ENCODE measurements at regions not wholly inside any gene's neighbourhood (a gene's known extent, or its start where the extent isn't known, plus 50 kb on each side); places are given as distances from the start of the nearest gene placed in this dataset.

DNA sequence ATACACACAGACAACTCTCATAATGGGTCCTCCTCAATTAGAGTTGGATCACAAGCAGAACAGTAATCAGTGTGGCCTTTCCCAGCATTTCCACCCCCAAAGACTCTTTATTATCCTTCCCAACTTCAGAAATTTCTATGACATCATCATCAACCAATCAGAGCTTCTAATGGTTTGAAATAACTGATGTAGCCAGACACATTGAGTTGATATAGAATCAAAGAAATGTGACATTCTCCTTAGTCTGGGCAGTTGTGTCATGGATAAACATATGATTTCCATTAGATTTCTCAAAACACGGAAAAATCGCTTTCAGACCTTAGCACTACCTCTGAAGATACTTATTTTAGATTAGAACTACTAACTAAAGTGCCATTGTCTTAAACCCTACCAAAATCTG, 75.7 kb upstream of the NFIB start:
- DNase-seq, result no peak

DNA sequence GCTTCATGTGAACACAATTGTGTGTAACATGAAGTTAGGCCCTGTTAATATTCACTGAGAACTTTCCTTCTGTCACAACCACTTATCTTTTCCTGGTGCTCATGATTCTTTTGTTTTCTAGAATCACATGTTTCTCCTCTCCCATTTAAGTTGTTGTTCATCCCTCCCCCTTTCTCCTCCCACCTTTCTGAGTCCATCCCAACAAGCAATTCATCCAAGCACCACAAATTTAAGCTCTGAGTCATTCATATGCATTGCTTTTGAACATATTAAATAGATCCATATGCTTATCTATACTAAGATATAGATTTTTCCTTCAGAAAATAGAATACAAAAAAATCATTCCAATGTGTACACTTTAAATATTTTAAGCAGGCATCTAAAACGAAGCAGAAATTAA, 75.2 kb upstream of the NFIB start:
- no peak for DNase-seq

DNA sequence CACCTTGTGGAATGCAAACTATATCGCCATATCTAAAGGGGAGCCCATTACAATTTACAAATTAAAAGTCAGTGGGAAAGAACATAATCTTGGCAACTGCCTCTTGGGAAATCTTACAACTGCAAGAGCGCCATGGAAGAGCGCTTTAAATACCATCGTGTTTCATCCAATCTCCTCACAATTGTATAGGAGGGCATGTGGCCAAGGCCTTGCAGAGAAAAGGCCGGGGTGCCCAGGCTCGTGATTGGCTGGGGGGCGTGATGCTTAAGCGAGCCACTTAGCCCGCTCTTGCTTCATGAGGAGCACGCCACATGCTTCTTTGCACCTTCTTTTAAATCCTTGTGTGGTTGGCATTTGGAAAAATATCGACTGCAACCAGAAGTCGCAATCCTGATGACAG, 69.8 kb upstream of the NFIB start:
- no peak for DNase-seq

DNA sequence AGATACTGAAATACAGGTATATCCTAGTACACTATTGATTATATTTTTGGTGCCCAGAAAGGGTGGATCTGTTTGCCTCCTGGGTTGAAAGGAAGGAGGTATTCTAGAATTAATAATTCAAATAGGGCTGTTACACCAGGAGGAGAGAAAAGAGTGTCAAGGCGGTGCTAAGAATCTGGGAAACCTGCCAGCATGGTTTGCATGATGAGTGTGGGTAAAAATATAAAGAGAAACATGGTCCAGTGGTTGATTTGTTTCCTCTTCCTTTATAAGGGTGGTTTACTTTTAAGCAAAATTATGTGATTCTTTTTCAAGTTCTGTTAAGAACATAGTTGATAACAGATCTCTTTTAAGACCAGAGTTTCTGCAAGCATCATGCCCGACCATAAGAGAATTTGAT, 69.4 kb upstream of the NFIB start:
- no peak for DNase-seq

DNA sequence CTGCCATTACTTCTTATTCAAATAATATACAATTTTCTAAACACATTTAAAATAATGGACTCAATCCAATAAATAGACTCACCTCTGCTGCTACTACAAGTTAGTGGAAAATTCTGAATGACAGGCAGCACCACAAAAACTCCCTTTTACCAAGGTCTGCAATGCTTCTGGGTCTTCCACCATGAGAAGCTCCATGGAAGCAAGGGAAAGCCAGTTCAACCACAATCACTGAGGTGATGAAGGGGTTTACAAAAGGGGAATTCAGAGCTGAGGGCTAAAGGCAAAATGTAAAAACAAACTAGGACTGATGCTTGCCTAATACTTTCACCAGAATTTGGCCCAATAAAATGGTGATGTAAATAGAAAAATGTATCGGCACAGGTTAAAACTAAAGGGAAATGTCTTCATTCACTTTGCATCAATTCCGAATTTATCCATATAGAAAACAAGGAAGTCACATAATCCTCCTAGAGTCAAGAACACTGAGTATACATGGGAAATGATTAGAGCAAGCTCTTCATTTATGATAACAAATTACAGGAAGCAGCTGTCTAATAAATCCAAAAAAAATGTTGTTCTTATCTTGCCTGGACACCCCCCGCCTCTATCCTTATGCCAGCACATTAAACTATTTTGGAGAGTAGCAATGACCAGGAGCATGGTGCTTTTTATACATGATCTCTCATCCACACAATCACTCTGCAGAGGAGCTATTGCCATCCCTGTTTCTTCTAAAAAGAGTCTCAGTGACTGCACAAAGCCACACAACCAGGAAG, 66.3 kb upstream of the NFIB start:
- DNase-seq, result no peak

GRCh38 chr9:14379280-14379679, 65.3 kb upstream of the NFIB start:
- DNase-seq, result no peak

DNA sequence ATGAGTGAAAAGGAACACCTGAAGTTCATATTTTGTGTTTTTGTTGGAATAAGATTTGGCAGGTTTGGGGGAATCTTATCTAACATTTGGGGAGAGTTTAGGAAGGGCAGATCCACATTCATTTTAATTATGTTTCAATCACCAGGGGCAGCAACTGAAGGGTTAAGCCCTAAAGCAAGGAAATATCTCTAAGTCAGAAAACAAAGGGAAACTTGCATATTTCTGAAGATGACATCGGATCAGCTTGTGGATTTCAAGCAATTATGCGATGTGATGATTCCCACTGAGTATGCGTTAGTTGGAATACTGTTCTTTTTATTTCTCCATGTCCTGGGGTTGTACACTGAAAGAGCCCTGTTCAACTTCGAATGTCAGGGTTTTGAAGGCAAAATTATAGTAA, 59.8 kb upstream of the NFIB start:
- no peak for DNase-seq

DNA sequence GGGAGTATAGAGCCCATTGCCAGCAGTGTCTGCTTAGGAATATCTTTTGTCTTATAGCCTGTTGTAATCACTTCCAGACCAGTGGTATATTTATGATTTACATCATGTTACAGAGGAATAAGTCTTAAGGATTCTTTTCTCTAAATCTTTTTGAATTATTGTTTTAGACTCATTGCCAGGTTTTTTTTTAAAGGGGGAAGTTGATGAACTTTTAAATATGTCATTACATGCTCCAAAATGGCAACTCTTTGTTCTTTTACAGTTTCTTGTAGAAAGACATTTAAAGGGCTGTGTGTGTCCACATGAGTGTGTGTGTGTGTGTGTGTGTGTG, 59.4 kb upstream of the NFIB start:
- DNase-seq, result no peak

DNA sequence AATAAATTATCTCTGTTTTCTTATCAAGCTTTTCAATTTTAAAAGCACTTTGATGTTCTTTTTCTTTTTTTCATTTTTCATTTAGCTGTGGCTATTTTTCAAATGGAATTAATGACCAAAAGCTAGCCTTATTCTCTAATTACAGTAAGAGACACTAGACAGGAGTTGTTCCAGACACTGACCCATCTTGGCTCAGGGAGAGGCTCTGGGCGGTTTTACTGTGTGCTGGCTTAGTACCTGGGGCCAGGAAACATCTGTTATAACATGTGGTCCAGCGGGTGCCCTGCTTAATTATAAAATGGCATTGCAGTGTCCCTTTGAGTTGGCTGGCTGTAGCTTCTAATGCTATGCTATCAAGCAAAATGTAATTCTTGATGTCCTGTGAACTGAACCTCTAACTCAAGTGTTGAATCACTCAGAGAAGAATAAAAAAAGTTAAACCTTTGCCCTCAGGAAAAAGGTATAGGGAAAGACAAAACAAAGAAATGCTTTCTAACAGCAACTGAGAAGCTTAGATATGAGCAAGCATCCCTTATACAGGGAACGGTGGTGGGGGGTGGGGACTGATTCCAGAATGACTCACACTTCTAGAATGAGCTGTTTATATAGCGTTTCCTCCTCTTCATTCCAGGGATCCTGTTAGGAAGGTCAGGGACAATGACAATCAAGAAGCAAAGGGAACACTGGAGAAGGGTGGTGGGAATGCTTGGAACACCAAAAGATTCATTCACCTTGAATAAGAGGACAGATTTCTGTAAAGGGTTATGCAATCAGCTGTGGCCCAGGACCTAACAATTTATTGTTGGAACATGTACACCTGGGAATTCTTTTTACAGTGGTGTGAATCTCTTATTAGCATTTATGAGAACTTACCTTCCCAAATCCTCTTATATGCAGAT, 58.7 kb upstream of the NFIB start:
- DNase-seq, result no peak

- DNase-seq, result no peak
Observed at GRCh38 chr9:14369011-14369410, 55.1 kb upstream of the NFIB start.

GRCh38 chr9:14366076-14366475, 52.1 kb upstream of the NFIB start:
- no peak for DNase-seq

GRCh38 chr9:14365670-14366069, 51.7 kb upstream of the NFIB start:
- DNase-seq, result no peak
